GM10266 (cell line): ENCODE measurements at regions not wholly inside any gene's neighbourhood (a gene's known extent, or its start where the extent isn't known, plus 50 kb on each side); places are given as distances from the start of the nearest gene placed in this dataset.

Experiments used
- DNase-seq: peaks from one replicate; pipeline ENCODE4 v3.0.0; 2012; ENCODE audit errors: extremely low spot score
- TF ChIP-seq, protein P1 (sequence below): IDR thresholded peaks from 2 replicates; pipeline ENCODE4 v1.5.1; 2012; ENCODE audit warnings: mild to moderate bottlenecking, low read depth; ENCODE audit not compliant: control insufficient read depth, insufficient read depth; ENCODE audit errors: missing control alignments

DNA sequence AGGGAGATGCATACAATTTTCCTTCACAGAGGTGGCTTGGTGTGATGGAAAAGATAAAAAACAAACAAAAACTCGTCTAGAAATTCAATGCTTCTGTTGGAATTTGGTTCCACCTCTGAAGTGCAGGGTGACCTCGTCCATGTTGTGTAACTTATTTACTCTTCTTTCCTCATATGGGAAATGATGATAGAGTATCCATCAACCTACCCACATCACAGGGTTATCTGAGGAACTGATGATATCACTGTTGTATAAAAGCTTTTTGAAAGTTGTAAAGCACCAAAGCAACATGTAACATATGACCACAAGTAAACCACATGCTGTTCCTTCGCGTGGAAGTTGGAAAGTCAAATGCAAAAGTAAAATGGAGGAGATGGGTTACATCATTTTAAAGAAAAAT is 212.0 kb upstream of the SGK1 start:
- TF ChIP-seq, protein P1, sequence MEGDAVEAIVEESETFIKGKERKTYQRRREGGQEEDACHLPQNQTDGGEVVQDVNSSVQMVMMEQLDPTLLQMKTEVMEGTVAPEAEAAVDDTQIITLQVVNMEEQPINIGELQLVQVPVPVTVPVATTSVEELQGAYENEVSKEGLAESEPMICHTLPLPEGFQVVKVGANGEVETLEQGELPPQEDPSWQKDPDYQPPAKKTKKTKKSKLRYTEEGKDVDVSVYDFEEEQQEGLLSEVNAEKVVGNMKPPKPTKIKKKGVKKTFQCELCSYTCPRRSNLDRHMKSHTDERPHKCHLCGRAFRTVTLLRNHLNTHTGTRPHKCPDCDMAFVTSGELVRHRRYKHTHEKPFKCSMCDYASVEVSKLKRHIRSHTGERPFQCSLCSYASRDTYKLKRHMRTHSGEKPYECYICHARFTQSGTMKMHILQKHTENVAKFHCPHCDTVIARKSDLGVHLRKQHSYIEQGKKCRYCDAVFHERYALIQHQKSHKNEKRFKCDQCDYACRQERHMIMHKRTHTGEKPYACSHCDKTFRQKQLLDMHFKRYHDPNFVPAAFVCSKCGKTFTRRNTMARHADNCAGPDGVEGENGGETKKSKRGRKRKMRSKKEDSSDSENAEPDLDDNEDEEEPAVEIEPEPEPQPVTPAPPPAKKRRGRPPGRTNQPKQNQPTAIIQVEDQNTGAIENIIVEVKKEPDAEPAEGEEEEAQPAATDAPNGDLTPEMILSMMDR: no peak
- DNase-seq: no peak

DNA sequence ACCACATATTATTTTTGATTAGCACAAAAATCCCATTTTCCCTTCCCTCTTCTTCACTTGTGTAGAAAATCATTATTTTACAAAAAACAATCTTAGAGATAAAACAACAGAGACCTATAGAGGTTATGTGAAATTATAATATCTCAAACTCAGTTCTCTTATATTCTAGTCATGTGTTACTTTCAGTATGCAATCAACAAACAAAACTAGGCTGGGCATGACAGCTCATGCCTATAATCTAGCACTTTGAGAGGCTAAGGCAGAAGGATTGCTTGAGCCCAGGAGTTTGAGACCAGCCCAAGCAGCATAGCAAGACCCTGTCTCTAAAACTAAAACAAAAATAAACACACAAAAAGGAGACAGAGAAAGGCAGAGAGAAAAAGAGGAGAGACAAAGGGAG is 211.4 kb upstream of the SGK1 start:
- no peak for DNase-seq
- TF ChIP-seq, protein P1: no peak

DNA sequence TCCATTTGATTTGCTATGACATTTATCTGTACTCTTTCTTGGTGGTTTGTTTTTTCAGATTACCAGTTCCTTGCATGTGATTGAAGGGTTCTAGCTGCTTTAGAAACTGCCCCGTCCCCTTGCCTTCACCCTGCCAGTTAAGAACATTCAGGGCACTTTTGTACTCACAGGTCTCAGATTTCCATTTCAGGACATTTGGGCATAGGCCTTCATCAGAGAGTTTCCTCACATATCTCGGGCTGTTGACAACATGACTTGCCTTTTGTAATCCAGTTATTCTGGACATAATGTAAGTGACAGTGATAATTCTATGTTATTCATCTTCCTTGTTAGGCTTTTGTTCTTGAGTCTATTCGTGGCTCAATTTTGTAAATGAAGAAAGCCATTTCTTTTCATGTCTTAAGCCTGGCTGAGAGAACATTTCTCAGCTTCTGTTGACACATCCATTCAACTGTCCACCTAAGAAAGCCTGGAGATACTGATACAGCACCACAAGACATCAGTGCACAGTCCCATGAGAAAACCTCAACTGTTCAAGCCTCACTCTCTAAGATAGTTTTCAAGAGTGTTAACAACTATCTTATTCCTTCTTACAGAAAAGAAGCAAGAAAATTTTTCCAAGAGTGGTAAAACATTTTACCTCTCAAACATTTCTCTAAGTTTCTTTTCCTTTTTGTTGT is 209.3 kb upstream of the SGK1 start:
- TF ChIP-seq, protein P1: no peak

DNA sequence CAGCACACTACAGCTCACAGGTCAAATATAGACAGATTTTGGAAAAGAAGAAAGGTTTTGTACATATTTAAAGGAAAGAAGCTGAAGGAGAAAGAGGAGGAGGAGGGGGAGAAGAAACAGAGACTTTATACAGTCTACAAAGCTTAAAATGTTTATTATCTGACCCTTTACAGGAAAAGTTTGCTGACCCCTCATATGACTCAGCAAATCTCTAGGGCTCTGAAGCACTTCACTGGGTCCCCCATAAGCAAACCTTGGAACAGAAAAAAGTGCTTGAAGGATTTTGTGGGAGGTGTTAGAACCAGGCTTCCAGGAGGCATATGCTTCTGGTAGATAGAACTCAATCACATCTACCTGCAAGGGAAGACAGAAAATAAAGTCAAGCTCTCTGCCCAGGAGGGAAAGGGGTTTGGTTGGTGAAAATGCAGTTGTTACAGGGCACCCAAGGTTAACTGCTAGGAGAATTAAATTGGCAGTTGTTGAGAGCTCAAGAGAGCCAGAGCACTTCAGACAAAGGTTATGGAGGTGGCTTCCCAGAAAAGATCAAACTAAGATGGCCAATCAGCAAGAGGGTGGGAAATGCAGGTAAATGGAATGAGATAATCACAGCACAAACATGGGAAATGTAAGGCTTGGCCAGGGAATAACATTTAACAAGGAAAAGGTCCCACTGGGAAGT is 207.4 kb upstream of the SGK1 start:
- DNase-seq: no peak
- TF ChIP-seq, protein P1: no peak

More for the DNA sequence above, 209.3 kb upstream of the SGK1 start:
- no peak for DNase-seq

DNA sequence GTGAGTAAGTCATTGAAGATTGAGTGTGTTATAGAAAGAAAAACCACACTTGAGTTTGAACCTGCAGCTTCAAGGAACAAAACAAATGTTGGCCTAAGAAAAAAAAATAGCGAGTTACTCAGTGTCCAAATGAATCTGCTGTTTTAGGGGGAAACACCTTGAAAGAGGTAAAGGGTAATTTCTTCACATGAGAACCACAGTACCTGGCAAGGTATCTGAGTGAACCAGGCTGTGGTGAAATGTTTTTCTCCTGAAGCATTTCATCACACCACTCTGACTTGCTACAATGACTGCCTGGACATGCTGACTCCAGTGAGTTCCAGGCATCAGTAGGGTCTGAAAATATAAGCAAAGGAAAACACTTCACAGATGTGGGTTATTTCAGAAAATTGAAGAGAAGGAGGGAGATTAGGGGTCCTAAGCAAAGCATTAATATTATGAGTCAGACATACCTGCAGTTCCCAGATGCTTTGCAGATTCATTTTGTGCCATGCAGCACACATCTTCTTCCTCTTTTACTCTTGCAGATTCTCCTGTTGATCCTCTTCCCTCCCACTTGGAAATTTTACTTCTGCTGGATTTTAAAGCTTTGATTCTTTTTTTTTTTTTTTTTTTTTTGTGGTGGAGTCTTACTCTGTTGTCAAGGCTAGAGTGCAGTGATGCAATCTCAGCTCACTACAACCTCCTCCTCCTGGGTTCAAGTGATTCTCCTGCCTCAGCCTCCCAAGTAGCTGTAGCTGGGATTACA is 206.2 kb upstream of the SGK1 start:
- no peak for DNase-seq
- TF ChIP-seq, protein P1: no peak

DNA sequence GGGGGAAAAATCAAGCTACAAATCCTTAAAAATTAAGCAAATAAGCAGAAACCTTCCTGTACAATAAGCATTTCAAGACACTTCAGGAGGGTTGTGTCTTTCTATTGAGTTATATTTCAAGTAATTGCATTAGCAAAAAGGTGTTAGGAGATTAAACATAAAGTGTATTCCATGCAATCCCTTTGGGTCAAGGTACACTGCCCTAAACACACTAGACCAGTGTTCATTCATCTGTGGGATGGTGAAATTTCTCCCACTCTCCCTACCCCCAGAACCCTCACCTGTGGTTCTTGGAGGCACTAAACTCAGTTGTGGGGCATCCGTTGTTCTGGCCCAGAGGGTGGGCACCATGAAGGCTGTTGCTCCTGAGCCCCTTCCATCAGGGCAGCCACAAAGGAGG is 205.1 kb upstream of the SGK1 start:
- TF ChIP-seq, protein P1: no peak
- no peak for DNase-seq
